Uterus (tissue), 3 donors: ENCODE measurements at regions not wholly inside any gene's neighbourhood (a gene's known extent, or its start where the extent isn't known, plus 50 kb on each side); places are given as distances from the start of the nearest gene placed in this dataset.

ENCODE experiments used
- DNase-seq, 2 donors: peaks; one replicate each; pipeline ENCODE4 v3.0.0-alpha.2; 2019 to 2020
- H3K27ac ChIP-seq, 2 donors: fragments of 200-600 bp; sonication (generic); 1 replicate in 1 of 2; 2 replicates in 1 of 2; pipeline ENCODE4 v1.5.1; 2016 to 2018
- H3K27me3 ChIP-seq, 2 donors: fragments of 200-600 bp; sonication (generic); one replicate each; pipeline ENCODE4 v1.5.1; 2018 to 2019; ENCODE audit warnings: control low read depth in 1 of 2
- H3K36me3 ChIP-seq, 2 donors: fragments of 200-600 bp; sonication (generic); one replicate each; pipeline ENCODE4 v1.5.1; 2019; ENCODE audit warnings: control low read depth in 1 of 2
- H3K4me1 ChIP-seq, 2 donors: fragments of 200-600 bp; sonication (generic); one replicate each; pipeline ENCODE4 v1.5.1; 2018 to 2019; ENCODE audit warnings: control low read depth in 1 of 2
- H3K4me3 ChIP-seq, 2 donors: fragments of 200-600 bp; sonication (generic); 1 replicate in 1 of 2; 2 replicates in 1 of 2; pipeline ENCODE4 v1.5.1; 2018 to 2019; ENCODE audit warnings: mild to moderate bottlenecking in 1 of 2
- H3K9me3 ChIP-seq, 2 donors: fragments of 200-600 bp; sonication (generic); one replicate each; pipeline ENCODE4 v1.5.1; 2019; ENCODE audit warnings: control low read depth in 1 of 2
- POLR2A ChIP-seq, 2 donors: fragments of 450-650 bp; IDR thresholded peaks; one replicate each; pipeline ENCODE4 v1.6.1; 2016; ENCODE audit warnings: antibody characterized with exemption in 2 of 2, mild to moderate bottlenecking in 1 of 2, moderate library complexity in 1 of 2
- intact Hi-C: fragments of 100-400 bp; cut with DNase I; formaldehyde crosslinking; loops from one replicate; pipeline ENCODE4 v1.15.1; 2023; ENCODE audit warnings: low total_unique reads
- TF ChIP-seq, protein P1 (sequence below), 4 experiments: fragments of 200-600 bp in 2 of 4; fragments of 450-650 bp in 2 of 4; sonication (generic) in 2 of 4; IDR thresholded peaks; one replicate each; pipeline ENCODE4 v1.5.1; 2016 to 2019; ENCODE audit warnings: antibody characterized with exemption in 4 of 4, mild to moderate bottlenecking in 2 of 4, moderate library complexity in 1 of 4
- donor health status: DM: yes; HTN: yes; CAD: no.

DNA sequence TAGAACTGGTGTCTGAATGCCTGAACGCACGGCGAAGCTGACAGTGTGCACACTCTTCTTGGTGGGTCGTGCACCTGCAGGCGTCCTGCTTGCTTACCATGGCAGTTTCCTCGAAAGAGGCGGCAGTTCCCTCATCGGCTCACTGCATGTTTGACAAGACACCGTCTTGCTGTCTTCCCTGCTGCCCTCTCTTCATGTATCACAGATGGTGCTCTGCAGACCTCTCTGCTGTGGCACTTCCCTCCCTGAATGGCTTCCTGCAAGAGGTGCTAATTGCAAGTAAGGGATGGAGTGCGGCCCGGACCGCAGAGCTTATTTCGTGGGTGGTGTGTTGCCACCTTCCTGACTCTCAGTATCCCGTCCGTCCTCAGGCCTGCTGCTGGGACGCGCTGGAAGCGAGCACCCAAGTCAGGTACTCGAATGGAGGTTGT is 156.7 kb upstream of the RTL1 start:
- no peaks in the 10 kb centered on the region for H3K36me3 ChIP-seq
- TF ChIP-seq, protein P1, sequence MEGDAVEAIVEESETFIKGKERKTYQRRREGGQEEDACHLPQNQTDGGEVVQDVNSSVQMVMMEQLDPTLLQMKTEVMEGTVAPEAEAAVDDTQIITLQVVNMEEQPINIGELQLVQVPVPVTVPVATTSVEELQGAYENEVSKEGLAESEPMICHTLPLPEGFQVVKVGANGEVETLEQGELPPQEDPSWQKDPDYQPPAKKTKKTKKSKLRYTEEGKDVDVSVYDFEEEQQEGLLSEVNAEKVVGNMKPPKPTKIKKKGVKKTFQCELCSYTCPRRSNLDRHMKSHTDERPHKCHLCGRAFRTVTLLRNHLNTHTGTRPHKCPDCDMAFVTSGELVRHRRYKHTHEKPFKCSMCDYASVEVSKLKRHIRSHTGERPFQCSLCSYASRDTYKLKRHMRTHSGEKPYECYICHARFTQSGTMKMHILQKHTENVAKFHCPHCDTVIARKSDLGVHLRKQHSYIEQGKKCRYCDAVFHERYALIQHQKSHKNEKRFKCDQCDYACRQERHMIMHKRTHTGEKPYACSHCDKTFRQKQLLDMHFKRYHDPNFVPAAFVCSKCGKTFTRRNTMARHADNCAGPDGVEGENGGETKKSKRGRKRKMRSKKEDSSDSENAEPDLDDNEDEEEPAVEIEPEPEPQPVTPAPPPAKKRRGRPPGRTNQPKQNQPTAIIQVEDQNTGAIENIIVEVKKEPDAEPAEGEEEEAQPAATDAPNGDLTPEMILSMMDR (IDR thresholded peaks at IDR 0.05): no peak
- no peak for TF ChIP-seq POLR2A (IDR thresholded peaks at IDR 0.05)
- no peaks in the 10 kb centered on the region for H3K27me3 ChIP-seq
- H3K27ac ChIP-seq: no peak overlapping the region
- no peaks in the 10 kb centered on the region for H3K9me3 ChIP-seq
- no peaks in the 10 kb centered on the region for H3K4me1 ChIP-seq
- DNase-seq: no peak
- no peak overlapping the region for H3K4me3 ChIP-seq
- intact Hi-C loops: no loop called here

DNA sequence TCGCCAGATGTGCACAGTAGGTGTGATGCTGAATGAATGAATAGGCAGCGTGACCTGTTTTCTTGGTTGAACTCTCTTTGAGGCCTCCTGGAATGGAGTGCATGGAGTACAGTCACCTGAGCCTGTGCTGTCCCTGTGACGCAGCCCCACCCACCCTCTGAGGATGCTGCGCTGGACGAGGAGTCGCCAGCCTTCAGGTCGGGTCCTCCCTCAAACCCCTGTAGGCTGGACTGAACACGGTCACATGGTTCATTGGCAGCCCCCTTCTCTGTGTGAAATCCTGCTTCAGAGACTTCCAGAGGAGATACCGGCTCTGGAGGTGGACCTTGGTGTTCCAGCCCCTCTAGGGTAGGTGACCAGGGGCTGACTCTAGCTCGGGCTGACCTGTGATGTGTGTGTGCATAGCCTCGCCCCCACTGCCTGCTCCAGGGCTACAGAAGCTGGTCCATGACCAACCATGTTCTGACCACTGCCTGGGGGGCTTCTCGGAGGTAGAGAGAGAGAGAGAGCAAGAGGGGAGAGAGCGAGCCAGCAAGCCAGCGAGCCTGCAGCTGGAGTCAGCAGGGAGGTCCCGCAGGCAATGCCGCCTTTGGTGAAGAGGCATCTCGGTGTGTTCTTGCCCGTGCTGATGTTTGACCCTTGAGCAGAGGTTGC is 158.0 kb upstream of the RTL1 start:
- Histone ChIP-seq H3K36me3 (no peaks in the 10 kb centered on the region), H3K4me3 (no peak overlapping the region), H3K27me3 (no peaks in the 10 kb centered on the region), H3K27ac (no peak overlapping the region), H3K4me1 (no peaks in the 10 kb centered on the region), H3K9me3 (no peaks in the 10 kb centered on the region)
- intact Hi-C loops: no loop called here
- no peak for DNase-seq
- TF ChIP-seq, protein P1 (IDR thresholded peaks at IDR 0.05): no peak
- TF ChIP-seq POLR2A (IDR thresholded peaks at IDR 0.05): no peak

DNA sequence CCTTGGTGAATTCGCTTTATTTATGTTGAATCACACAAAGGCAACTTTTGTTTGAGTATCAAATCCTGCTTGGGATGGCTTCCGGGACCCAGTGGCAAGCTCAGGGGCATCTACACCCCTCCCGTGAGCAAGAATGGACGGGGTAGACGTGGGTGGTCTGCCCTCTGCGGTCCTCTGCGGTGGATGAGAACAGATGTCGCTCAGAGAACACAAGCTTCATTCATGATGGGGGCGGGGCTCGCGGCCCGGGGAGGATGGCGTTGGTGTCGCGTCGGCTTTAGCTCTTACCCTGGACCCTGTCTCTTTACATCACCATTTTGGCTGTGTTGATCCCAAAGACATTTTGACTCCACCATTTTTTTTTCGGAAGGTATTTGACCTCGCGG is 158.5 kb upstream of the RTL1 start:
- H3K27ac ChIP-seq: no peak overlapping the region
- no peaks in the 10 kb centered on the region for H3K27me3 ChIP-seq
- no peaks in the 10 kb centered on the region for H3K4me1 ChIP-seq
- intact Hi-C loops: no loop called here
- TF ChIP-seq, protein P1 (IDR thresholded peaks at IDR 0.05): no peak
- TF ChIP-seq POLR2A (IDR thresholded peaks at IDR 0.05): no peak
- no peak overlapping the region for H3K4me3 ChIP-seq
- DNase-seq: no peak
- no peaks in the 10 kb centered on the region for H3K9me3 ChIP-seq
- H3K36me3 ChIP-seq: no peaks in the 10 kb centered on the region

DNA sequence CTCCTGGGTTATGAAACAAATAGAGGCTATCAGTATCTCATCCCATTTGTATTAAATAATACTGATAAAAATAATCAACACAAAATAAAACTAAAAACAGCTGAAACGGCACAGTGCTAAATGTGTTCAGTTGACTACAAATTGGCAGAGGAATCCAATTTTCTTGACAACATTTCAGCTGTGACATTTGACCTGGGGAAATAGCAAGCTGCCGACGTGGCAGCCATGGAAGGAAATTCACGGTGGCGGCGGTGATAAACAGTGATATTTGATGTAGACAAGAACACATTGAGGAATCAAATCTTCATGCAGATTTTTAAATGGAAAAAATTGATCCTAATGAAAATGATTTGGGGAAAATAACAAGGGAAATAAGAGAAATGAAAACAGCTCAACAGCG is 159.1 kb upstream of the RTL1 start:
- intact Hi-C loops: no loop called here

DNA sequence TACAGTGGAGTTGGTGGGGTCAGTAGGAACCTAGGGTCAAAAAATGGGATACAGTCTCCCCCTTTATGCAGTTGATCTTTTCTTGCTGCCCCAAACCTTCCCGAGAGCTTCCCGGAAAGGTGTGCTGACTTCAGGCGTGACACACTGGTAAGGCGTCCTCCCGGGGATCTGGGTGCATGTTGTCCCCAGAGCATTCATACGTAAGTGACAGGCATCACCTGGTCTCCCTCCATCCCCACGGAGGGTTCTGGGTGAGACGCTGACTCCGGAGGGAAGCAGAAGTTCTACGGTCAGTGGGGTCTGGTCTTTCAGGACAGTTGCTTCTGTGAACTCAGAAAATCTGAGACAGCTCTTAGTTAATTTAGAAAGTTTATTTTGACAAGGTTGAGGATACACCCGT is 159.6 kb upstream of the RTL1 start:
- Histone ChIP-seq H3K9me3 (no peaks in the 10 kb centered on the region), H3K27me3 (no peaks in the 10 kb centered on the region), H3K4me1 (no peaks in the 10 kb centered on the region), H3K27ac (no peak overlapping the region), H3K36me3 (no peaks in the 10 kb centered on the region), H3K4me3 (no peak overlapping the region)
- no peak for TF ChIP-seq POLR2A (IDR thresholded peaks at IDR 0.05)
- TF ChIP-seq, protein P1 (IDR thresholded peaks at IDR 0.05): no peak
- no peak for DNase-seq
- intact Hi-C loops: no loop called here

More for the DNA sequence above, 159.1 kb upstream of the RTL1 start:
- DNase-seq: no peak
- Histone ChIP-seq H3K36me3 (no peaks in the 10 kb centered on the region), H3K4me3 (no peak overlapping the region), H3K9me3 (no peaks in the 10 kb centered on the region), H3K27me3 (no peaks in the 10 kb centered on the region), H3K27ac (no peak overlapping the region), H3K4me1 (no peaks in the 10 kb centered on the region)
- TF ChIP-seq, protein P1 (IDR thresholded peaks at IDR 0.05): no peak
- TF ChIP-seq POLR2A (IDR thresholded peaks at IDR 0.05): no peak
